ENCODE measurements at regions not wholly inside any gene's neighbourhood (a gene's known extent, or its start where the extent isn't known, plus 50 kb on each side); places are given as distances from the start of the nearest gene placed in this dataset.
"Not testable (repeated sequence)": the region's sequence is repeated elsewhere in the genome, so short reads cannot be mapped to it uniquely, and the experiment has no call there.

DNA sequence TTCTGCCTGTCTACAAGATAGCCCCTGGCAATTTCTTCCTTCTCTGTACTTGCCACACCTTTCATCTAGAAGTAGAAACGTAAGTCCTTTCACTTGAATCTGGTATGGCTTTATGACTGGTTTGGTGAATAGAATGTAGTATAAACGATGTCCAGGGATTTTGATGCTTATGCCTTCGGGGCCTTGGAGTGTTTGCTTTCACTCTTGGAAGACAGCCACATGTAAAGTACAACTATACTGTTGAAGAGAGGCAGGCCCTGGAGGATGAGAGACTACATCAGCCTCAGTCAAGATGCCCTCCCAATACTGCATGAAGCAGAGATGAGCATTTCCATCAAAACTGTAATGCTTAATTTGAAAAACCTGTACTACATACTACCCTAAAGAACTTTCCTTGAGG is 553.8 kb upstream of the C9orf72 start:
- DNase-seq: no peak

DNA sequence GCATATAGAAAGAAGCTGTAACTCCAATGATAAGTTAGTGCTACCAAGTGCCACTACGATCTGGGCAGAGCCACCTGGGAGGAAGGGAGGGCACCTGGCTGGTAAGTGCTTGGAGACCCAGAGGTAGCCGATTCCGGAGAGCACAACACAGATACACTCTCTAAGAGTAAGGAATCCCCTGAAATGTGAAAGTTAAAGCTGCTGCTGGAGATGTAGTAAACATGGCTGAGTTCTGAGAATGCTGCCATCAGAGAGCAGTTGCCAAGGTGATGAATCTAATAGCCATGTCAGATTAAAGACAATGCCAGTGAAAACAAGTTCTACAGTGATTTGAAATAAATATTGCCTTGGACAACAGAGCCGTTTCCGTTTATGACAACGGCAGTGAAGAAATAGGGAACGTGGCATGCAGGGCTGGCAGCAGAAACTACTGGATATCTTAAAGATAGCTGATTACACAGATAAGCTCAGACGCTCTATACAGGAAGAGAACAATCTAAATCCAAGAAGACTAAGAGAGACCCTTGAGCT is 561.2 kb upstream of the C9orf72 start:
- DNase-seq: no peak

DNA sequence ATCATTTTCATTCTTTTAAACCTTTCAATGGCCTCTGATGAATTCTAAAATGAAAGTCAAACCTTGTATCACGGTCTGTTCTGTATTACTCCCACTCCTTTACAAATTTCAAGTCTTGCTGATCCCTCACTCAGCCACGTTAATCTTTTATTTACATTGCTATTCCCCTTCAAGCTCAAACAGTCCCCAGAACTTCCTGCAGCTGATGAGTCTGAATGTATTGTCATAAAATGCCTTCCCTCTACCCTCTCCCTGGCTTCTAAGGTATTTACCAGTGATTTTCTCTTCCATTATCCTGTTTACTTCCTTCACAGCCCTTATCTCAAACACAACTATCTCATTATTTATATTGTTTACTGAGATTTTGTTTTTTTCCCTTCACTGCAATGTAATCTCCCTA is 562.3 kb upstream of the C9orf72 start:
- no peak for DNase-seq

DNA sequence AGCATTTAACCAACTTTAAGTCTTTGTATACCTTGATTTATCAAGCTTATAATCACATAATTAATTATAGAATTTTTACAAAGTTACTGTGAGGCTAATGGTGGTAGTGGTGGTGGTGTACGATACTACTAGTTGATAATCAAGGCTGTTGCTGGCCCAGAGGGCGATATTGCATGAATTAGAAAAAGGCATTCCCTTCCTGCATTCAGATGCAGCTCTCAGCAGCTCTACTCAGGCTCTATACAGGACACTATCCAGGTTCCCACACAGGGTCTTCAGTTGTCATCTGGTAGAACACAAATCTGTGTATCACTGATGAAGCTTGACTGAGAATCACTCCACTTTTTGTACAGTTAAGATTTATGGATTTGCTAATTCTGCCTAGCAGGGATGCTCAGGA is 562.8 kb upstream of the C9orf72 start:
- DNase-seq: no peak

DNA sequence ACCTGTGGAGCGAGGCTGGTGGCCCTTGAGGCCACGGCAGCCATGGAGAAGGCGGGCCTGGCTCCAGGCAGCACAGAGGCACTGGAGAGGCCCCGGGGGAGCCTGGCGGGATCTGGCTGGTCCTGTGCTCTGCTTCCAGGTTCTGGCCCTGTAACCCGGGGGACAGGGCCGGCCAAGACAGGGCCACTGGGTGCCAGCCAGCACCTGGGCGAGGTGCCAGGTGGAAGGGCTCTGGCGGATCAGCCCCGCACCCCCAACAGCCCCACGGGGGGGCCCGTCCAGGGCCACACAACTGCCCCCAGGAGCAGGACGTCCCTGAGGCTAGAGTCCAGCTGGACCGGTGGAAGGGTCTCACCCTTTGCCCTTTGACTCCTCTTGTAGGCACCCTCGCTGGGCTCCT is 574.1 kb upstream of the C9orf72 start:
- DNase-seq: not testable (repeated sequence)

DNA sequence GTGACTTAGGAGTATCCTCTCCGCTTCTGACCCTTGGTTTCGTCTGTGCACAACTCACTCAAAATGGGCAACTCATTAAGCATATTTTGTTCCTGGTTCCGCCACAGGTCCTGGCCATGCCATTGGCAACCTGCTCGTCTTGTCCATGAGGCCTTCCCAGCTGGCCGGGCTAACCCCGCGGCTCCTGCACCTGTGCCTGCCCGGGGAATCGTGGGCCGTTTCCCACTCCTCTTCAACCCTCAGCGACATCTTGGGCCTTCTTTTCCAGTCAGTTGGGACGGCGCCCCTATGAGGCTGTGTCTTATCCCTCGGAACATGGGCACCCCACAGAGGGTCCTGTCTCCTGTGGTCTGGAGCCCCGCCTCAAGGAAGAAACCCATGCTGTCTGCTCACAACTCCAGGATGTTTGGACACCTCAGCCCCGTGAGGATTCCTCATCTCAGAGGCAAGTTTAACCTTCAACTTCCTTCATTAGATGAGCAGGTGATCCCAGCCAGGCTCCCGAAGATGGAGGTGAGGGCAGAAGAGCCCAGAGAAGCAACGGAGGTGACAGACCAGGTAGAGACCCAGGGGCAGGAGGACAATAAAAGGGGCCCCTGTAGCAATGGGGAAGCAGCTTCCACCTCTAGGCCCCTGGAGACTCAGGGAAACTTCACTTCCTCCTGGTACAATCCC is 574.8 kb upstream of the C9orf72 start:
- not testable (repeated sequence) for DNase-seq

DNA sequence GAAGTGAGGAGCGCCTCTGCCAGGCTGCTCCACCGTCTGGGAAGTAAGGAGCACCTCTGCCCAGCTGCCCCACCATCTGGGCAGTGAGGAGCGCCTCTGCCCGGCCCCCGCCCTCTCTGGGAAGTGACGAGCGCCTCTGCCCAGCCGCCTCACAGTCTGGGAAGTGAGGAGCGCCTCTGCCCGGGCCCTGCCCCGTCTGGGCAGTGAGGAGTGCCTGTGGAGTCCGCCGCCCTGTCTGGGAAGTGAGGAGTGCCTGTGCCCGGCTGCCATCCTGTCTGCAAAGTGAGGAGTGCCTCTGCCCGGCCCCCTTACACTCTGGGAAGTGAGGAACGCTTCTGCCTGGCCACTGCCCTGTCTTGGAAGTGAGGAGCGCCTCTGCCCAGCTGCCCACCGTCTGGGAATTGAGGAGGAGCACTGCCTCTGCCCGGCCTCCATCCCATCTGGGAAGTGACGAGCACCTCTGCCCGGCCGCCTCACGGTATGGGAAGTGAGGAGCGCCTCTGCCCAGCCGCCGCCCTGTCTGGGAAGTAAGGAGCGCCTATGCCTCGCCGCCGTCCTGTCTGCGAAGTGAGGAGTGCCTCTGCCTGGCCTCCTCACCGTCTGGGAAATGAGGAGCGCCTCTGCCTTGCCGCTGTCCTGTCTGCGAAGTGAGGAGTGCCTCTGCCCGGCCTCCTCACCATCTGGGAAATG is 576.2 kb upstream of the C9orf72 start:
- DNase-seq: not testable (repeated sequence)

DNA sequence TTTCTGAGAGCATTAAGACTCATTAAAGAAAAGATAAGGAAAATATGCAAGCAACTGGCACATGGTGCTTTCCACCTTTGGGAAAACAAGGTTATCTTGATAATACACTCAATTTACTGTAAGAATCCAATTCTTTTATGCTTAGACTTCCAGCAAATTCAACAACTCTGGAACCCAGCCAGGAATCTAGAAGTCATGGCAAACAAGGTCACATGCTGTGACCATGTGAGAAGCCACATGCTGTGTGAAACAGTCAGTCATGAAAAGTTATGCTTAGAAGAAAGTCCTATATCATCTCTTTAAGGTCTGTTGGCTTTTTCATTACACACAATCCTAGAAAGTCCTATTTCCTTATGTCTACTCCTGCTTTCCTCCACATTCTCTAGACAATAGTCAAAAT is 581.8 kb upstream of the C9orf72 start:
- no peak for DNase-seq

DNA sequence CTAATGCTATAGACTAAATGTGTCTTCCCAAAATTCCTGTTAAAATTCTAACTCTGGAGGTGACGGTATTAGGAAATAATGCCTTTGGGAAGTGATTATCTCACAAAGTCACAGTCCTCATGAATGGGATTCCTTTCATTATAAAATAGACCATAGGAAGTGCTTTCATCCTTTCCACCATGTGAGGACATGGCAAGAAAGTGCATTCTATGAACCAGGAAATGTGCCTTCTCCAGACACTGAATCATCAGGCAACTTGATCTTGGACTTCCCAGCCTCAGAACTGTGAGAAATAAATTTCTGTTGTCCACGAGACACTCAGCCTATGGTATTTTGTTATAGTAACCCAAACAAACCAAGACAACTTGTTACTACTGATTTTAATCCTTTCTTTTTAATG is 582.4 kb upstream of the C9orf72 start:
- no peak for DNase-seq

DNA sequence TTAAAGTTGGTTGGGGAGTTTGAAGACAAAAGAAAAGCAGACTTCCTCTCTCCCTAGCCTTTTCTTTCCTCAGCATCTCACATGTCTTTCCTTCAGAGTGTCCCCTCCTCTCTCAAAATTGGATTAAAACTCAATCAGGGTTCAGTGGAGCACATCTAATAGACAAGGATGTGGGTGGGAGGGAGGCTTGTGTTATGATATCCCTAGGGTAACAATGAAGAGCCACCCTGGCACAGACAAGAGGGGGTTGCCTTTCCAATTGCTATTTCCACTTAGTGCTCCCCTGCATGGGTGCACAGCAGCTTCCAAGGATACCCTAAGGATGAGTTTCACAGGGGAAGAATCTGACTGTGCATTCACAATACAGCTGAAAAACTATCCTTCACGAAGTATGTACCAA is 585.2 kb upstream of the C9orf72 start:
- no peak for DNase-seq

DNA sequence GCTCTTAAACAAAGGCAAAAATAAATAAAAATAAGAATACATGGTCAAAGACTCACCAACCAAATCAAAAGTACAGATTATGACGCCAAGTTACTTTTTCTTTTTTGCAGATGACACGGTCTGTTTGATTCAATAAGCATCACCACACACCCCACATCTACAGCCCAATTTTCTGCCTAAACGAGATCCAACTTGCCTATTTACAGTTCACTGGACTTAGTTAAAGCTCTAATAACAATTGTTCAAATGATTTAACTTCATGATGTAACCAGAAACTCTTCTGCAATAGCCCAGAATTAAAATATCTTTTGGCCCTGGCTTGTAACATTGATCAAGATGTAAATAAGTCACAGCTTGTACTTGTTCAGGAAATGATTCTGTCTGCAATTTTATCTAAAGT is 590.3 kb upstream of the C9orf72 start:
- no peak for DNase-seq

DNA sequence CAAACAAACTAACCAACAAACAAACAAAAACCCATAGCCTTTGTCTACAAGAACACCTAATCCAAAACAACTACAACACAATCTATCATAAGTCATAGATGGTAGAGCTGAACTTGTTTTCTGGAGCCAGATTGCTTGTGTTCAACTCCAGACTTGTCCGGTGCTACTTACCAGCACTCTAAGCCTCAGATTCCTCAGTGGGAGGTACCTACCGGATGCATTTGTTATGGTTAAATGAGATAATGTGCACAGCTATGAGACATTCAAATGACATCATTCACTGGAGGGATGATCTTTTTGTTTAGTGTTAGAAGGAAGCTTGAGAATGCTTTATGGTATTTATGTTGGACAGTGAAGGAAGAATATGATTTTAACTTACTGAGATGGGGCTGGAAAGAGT is 592.9 kb upstream of the C9orf72 start:
- no peak for DNase-seq

DNA sequence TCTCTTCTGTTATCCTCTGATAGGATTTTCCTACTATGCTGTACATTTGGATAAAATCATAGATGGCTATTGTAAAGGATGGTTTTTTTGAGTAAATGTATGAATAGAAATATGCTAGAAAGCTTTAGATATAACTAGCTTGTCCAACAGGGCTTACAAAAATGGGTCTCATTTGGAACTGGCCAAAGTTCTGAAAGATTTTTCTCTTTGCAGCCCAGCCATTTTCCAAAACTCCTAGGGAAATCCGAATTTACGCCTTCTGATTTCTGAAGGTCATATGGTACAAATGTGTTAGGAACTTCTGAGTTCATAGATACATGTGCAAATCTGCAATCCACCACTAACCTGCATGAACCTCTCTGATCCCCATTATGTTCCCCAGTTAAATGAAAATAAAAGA is 603.9 kb upstream of the C9orf72 start:
- no peak for DNase-seq

DNA sequence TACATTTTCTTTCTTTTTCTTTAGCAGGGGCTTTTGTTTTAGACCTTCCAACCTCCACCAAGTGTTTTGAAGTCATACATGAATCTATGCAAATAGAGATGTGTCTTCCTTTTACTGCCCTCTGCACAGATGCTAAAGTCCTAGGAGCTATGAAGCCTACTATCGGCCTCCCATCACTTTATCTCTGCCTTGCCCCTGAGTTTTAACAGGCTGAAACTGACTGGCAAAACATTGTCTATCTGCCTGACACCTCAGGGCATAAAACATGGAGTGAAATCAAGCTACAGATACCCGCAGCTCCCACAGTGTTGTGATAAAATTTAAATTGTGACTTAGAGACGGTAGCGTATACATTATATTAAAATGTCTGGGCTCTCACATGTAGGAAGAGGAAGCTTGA is 604.6 kb upstream of the C9orf72 start:
- no peak for DNase-seq

DNA sequence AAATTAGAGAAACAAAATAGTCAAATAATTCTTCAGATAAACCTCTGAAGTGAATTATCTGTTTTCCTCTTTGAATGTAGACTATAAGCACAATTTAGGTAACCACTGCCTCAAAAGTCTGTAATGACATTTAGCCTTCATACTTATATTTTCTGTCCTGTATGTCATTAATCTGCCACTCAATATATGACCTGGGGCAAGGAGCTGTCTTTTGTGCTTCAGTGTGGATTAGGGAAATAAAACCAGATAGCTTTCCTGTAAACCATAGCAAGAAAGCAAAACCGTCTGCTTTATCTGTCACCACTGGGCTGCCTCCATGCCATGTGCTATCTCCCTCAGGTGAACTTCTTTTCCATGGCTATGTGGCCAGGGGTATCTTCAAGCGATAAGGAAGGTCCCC is 606.6 kb upstream of the C9orf72 start:
- no peak for DNase-seq

DNA sequence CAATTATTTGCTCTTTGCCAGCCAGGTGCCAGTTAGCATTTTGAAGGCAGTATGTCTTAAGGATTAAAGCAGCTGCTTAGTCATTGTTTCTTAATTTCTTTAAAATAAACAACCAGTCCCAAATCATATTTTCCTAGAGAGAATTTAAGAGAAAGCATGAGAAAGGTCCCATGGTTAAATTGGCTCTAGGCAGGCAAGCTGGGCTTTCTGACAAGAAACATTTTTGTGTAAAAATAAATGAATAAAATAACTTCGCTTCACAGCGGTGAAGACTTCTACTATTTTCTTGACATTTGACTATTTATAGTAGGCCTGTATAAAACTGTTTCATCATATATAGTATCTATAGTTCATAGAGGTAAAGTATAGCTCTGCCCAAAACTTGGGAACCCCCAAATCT is 617.7 kb upstream of the C9orf72 start:
- DNase-seq: no peak

DNA sequence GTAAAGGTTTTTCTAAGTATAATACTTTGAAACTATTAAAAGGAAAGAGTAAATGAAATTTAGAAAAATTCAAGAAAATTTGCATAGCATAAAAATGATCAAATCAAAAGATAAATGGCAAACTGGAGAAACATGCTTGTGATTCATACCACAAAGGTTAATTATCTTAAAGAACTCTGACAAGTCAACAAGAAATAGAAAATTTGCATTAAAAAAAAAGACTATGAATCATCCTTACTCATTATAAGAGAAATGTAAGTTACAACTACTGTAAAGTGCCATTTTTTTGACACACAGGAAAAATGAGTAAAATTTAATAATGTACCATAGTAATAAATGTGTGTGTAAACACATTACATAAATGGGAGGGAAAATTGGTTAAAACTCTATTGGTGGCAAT is 624.4 kb upstream of the C9orf72 start:
- no peak for DNase-seq

DNA sequence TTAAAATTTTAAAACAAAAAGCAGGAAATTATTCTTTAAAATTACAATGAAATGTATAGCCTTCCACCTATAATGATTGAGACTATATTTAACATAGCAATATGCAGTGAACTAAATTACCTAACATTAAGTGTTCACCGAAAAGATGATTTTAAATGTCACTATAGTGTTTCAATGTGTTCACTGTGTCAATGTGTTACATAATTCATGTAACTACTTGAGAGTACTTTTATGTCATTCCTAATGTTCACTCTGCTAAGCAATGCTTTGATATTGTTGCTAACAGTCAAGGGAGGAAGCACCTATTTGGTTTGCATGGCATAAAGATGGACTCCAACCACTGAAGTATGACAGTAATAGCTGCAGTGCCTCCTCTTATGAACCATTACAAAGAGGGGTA is 629.8 kb upstream of the C9orf72 start:
- DNase-seq: no peak

DNA sequence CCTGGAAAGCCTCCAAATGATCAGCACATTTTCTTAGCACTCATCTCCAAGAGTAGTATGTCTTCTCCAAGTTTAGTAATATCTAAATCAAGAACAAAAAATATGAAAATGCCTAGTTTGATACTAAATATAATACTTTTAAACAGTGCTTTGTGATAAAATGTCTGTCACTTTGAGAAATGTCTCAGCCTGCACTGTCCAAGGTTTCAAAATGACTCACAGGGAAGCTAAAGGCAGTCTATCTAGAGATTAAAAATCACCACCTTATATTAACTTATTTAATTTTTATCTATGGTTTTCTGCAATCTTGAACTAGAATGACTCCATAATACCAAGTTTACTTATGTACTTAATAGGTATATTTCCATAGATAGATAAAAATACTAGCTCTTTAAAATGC is 633.0 kb upstream of the C9orf72 start:
- DNase-seq: no peak

DNA sequence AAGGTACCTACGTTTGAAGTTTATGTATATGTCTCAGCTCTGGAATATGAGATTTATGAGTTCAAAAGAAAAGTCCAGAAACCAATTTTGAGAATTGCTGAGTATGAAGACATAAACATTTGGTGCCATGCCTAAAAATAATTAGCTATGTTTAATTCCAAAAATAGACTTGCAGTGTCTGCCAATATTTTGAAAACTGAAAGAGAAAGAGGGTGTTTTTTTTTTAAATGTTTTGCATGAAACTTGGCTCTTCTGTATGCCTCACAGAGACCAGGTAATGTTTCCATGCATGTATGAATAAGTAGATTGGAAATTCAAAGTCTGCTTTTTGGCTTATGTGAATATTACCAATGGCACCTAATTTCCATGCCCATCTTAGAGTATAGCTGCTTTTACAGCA is 634.4 kb upstream of the C9orf72 start:
- DNase-seq: no peak

DNA sequence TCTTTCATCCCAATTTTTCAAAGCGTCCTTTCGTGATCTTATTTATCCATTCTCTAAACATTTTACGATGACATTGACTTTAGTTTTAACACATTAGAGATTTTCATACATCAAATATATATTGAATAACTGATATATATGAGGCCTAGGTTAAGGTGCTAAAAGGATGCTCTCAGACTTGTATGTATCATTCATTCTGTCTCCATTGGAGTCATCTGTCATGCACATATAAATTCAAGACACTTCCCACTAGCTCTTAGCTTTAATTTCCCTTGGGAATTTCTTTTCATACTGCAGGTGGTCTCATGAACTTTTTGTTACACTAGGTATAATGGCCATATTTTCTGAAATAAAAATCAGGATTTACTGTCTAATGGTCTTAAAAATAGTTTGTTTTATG is 635.8 kb upstream of the C9orf72 start:
- DNase-seq: no peak

DNA sequence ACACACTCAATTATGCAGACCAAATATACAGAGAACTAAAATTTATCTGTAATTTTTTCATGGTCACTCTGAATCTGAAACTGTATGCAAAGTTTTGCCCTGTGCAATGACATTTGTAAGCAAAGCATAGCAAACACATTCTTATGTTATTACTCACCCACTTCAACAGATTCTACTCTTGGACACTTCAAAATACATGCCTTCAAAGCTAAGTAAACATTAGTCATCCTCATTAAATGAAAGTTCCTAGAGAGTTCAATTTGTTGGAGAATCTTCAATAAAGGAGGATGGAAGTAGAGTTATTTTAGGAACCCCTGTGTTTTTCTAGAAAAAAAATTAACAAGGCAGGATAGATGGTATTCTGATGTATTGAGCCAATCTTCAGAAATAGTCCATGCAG is 639.7 kb upstream of the C9orf72 start:
- DNase-seq: no peak

DNA sequence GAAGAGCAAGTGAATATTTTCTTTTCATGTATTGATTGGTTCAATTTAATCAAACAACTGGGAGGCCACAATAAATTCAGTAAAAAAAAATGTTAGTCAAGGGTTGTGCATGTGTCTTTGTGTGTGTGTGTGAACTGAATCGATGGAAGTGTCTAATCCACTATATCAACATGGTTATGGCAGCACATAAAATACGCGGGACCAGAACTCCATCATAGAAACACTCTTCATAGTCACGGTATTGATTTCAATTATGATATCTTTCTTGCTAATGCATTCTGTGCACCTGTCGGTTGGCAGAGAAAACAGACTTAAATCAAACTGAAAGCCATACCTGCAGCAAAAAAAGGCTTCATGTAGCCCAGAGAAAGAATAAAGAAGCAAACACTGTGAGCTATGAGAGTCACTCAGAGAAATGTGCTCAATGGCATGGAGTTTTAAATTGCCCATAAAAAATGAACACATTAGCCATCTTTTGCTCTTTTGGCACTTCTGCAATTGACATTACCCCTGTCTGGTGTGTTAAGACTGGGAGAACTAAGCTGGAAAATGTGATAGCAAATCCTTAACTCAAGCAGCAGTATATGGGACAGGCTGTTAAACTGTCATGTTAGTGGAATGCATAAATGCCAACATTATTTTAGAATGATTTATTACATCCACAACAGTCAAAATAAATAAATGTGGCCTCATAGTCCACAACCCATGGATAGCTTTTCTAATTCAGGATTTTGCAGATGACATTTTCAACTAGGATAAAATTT is 642.4 kb upstream of the C9orf72 start:
- no peak for DNase-seq

DNA sequence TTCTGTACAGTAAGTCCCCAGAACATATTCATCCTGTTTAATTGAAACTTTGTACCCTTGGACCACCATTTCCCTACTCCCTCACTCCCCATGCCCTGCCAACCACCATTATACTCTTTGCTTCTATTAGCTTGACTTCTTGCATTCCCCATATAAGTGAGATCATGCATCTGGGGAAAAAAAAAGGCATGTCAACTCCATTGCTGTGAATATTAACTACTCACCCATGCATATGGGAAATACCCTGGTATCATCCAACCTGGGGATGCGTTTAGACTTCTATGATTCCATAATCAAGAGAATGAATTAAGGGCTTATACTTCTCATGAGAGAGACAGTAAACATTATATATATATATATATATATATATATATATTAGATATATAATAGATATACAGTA is 659.4 kb upstream of the C9orf72 start:
- no peak for DNase-seq

Measured in SIG-M5 (cell line).